CD8-positive, alpha-beta memory T cell (primary cell): ENCODE measurements at regions not wholly inside any gene's neighbourhood (a gene's known extent, or its start where the extent isn't known, plus 50 kb on each side); places are given as distances from the start of the nearest gene placed in this dataset.

Experiments
- CTCF ChIA-PET: fragments of 350-600 bp; sonication (Branson Sonifier 250); formaldehyde crosslinking; loops from one replicate; lab custom pipeline; 2021; ENCODE audit warnings: antibody characterized with exemption; lab: Charles Lee
- POLR2A ChIA-PET: fragments of 350-600 bp; sonication (Branson Sonifier 250); formaldehyde crosslinking; loops from one replicate; lab custom pipeline; 2021; ENCODE audit warnings: antibody characterized with exemption; lab: Charles Lee
- DNase-seq, 5 donors: peaks; one replicate each; pipeline versions ENCODE4 v3.0.0 to v3.0.0-alpha.2; 2020 to 2022; ENCODE audit warnings: mixed read lengths in 1 of 5
- H3K27ac ChIP-seq: one replicate; pipeline ENCODE4 v1.7.0; 2013; ENCODE audit warnings: low read depth, mild to moderate bottlenecking, low read length, moderate library complexity
- H3K27me3 ChIP-seq: 2 replicates; pipeline ENCODE4 v1.7.0; 2013; ENCODE audit warnings: low read length, mild to moderate bottlenecking; ENCODE audit not compliant: insufficient read depth, poor library complexity, severe bottlenecking
- H3K36me3 ChIP-seq: 2 replicates; pipeline ENCODE4 v1.7.0; 2013; ENCODE audit warnings: mild to moderate bottlenecking, low read length, moderate library complexity; ENCODE audit not compliant: insufficient read depth
- H3K4me1 ChIP-seq: 2 replicates; pipeline ENCODE4 v1.7.0; 2013; ENCODE audit warnings: mild to moderate bottlenecking, low read length, moderate library complexity; ENCODE audit not compliant: insufficient read depth
- H3K4me3 ChIP-seq: 2 replicates; pipeline ENCODE4 v1.7.0; 2013; ENCODE audit warnings: mild to moderate bottlenecking, low read length
- H3K9me3 ChIP-seq: 2 replicates; pipeline ENCODE4 v1.7.0; 2013; ENCODE audit warnings: mild to moderate bottlenecking, low read length
- H3K27ac Mint-ChIP-seq, 8 donors: one replicate each; pipeline ENCODE4 v1.8.0; 2020 to 2021; ENCODE audit warnings: mixed read lengths in 8 of 8, mild to moderate bottlenecking in 6 of 8, inconsistent platforms in 3 of 8, moderate library complexity in 3 of 8
- H3K27me3 Mint-ChIP-seq, 2 donors: one replicate each; pipeline ENCODE4 v1.8.0; 2020 to 2021; ENCODE audit warnings: mixed read lengths in 2 of 2, mild to moderate bottlenecking in 1 of 2, moderate library complexity in 1 of 2
- H3K36me3 Mint-ChIP-seq, 3 donors: one replicate each; pipeline ENCODE4 v1.8.0; 2020 to 2021; ENCODE audit warnings: mixed read lengths in 3 of 3, inconsistent platforms in 1 of 3, mild to moderate bottlenecking in 1 of 3
- H3K4me1 Mint-ChIP-seq, 3 donors: one replicate each; pipeline ENCODE4 v1.8.0; 2020 to 2021; ENCODE audit warnings: mixed read lengths in 3 of 3, inconsistent platforms in 1 of 3, mild to moderate bottlenecking in 1 of 3
- H3K4me3 Mint-ChIP-seq, 7 donors: one replicate each; pipeline ENCODE4 v1.8.0; 2020 to 2021; ENCODE audit warnings: mixed read lengths in 7 of 7, mild to moderate bottlenecking in 6 of 7, moderate library complexity in 4 of 7, inconsistent platforms in 2 of 7
- H3K9me3 Mint-ChIP-seq, 5 donors: one replicate each; pipeline ENCODE4 v1.8.0; 2020 to 2022; ENCODE audit warnings: mixed read lengths in 5 of 5, mild to moderate bottlenecking in 3 of 5, moderate library complexity in 2 of 5, inconsistent platforms in 1 of 5

GRCh38 chr18:45512363-45512953 is 102.8 kb upstream of the SLC14A2 start:
- CTCF ChIA-PET, result no interaction called here
- H3K4me1 Mint-ChIP-seq, result no peaks in the 10 kb centered on the region

GRCh38 chr18:45517181-45517741 is 98.0 kb upstream of the SLC14A2 start:
- Mint-ChIP-seq H3K27me3 (peaks cover 6 to 14% of the 10 kb centered on the region in 2 donors), H3K9me3 (no peaks in the 10 kb centered on the region), H3K4me1 (no peaks in the 10 kb centered on the region), H3K4me3 (no peak overlapping the region), H3K27ac (no peak overlapping the region), H3K36me3 (no peaks in the 10 kb centered on the region)
- Histone ChIP-seq H3K36me3 (no peaks in the 10 kb centered on the region), H3K9me3 (no peaks in the 10 kb centered on the region), H3K4me3 (no peak overlapping the region), H3K27ac (no peak overlapping the region), H3K4me1 (no peaks in the 10 kb centered on the region), H3K27me3 (no peaks in the 10 kb centered on the region)
- POLR2A ChIA-PET, result no interaction called here
- no peak for DNase-seq
- CTCF ChIA-PET, result interaction anchor here (1.2 kb wide), 1 partner anchor 10 kb away, joined by 3 read pairs; no protein-coding TSS in a partner anchor

More at GRCh38 chr18:45512363-45512953, 102.8 kb upstream of the SLC14A2 start:
- no peaks in the 10 kb centered on the region for H3K27me3 ChIP-seq
- H3K36me3 Mint-ChIP-seq, result no peaks in the 10 kb centered on the region
- H3K36me3 ChIP-seq, result no peaks in the 10 kb centered on the region
- no peak overlapping the region for H3K27ac Mint-ChIP-seq
- H3K4me3 Mint-ChIP-seq, result no peak overlapping the region
- H3K4me1 ChIP-seq, result no peaks in the 10 kb centered on the region
- H3K4me3 ChIP-seq, result no peak overlapping the region
- POLR2A ChIA-PET, result no interaction called here
- peaks cover 0 to 1% (median 0%) of the 10 kb centered on the region in 5 donors for H3K9me3 Mint-ChIP-seq
- H3K27ac ChIP-seq, result no peak overlapping the region
- H3K27me3 Mint-ChIP-seq, result peaks cover 7 to 13% of the 10 kb centered on the region in 2 donors
- no peak for DNase-seq
- no peaks in the 10 kb centered on the region for H3K9me3 ChIP-seq

DNA sequence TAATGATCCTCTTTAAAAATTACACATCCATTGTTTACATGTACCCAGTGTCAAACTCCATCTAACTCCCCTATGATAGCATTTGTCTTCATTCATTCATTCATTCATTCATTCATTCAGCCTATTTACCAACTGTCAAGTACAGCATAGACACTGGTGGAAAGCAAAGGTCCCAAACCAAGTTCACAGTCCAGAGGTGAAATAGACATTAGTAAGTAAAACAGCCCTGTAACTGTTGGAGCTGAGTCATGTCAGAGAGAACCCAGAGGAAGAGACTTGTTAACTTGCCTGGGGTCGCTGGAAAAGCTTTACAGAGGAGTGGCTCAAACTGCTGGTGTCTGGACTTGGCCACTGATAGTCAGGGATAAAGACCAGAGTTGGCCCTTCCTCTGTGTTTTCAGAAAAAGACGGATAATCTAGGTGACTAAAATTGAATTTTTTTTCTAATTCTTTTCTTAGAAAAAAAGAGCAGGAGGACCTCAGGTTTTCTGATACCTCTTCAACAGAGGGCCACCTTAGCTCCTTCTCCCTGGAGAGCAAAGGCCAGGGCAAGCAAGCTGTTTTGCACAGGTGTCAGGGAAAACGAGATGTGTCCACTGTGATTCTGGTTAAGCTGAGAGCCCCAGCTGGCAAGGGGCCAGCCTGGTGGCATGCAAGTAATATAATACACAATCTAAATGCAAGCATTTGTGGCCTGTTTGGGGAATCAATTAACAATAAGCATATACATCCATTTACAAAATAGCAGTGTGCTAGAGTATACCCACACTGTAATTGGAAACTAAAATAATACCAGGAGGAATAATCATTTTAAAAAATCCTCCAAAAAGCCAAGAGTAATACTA is 96.7 kb upstream of the SLC14A2 start:
- Mint-ChIP-seq H3K4me3 (no peak overlapping the region), H3K36me3 (no peaks in the 10 kb centered on the region), H3K4me1 (no peaks in the 10 kb centered on the region), H3K27ac (no peak overlapping the region), H3K27me3 (peaks cover 4 to 12% of the 10 kb centered on the region in 2 donors), H3K9me3 (no peaks in the 10 kb centered on the region)
- Histone ChIP-seq H3K4me1 (no peaks in the 10 kb centered on the region), H3K4me3 (no peak overlapping the region), H3K27ac (no peak overlapping the region), H3K27me3 (no peaks in the 10 kb centered on the region), H3K9me3 (no peaks in the 10 kb centered on the region), H3K36me3 (no peaks in the 10 kb centered on the region)
- no peak for DNase-seq
- CTCF ChIA-PET, result interaction anchor here (1.2 kb wide), 1 partner anchor 9 kb away, joined by 3 read pairs; no protein-coding TSS in a partner anchor
- POLR2A ChIA-PET, result no interaction called here

DNA sequence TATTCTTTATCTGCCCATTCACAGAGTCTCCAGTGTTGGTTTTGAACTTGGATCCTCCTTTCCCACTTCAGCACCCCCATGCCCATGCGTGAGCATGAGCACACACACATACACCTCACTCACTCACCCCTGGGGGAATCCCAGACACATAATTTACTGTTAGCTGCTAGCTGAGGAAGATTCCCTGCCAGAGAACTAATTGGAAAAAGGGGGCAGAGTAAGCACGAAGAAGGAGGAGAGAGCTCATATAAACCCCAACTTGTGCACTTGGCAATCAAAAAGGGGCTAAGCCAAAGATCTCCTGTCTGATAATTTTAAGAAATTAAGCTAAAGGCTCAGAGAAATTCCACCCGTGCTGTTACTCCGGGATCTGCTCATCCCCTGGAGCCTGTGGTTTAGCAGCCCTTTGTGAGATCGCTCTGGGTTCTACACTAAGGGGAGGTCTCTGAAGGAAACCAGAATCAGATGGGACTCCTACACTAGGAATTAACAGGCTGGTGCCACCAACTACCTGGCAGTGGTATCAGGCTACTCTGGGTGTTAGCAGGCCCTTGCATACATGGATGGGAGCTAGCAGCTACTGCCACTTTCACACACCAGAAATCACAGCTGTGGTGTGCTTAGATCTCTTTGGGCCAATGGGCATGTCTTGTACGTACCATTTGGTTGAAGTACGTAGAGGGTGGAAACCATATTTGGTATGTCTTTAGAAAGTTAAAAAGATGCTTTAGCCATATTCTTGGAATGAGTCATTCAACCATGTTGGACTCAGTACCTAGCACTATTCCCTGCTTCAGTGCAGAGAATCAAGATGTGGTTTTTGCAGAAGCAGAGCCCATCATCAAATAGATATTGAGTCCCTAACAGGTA is 95.6 kb upstream of the SLC14A2 start:
- no peaks in the 10 kb centered on the region for H3K36me3 ChIP-seq
- H3K27me3 Mint-ChIP-seq, result peaks cover 6 to 20% of the 10 kb centered on the region in 2 donors
- no peak for DNase-seq
- no peaks in the 10 kb centered on the region for H3K9me3 Mint-ChIP-seq
- H3K4me1 Mint-ChIP-seq, result no peaks in the 10 kb centered on the region
- no peak overlapping the region for H3K4me3 Mint-ChIP-seq
- no peak overlapping the region for H3K27ac Mint-ChIP-seq
- no peaks in the 10 kb centered on the region for H3K36me3 Mint-ChIP-seq
- ChIA-PET CTCF (no interaction called here), POLR2A (no interaction called here)
- H3K4me1 ChIP-seq, result no peaks in the 10 kb centered on the region
- H3K27me3 ChIP-seq, result no peaks in the 10 kb centered on the region
- H3K4me3 ChIP-seq, result no peak overlapping the region
- H3K9me3 ChIP-seq, result no peaks in the 10 kb centered on the region
- H3K27ac ChIP-seq, result no peak overlapping the region

DNA sequence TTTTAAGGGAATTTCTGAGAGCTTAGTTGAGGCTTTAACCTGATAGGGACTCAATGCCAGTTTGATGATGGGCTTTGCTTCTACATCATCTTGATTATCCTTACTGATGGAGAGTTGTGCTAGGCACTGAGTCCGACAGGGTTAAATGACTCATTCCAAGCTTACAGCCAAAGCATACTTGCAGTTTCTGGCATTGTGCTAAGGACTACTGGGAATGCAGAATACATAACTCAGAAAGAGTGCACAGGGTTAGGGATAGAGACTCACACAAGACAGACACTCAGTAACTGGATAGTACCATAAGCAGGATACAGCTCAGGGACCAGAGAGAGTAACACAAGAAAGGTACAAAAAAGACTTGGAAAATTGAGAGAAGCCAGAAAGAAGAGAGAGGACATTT is 94.1 kb upstream of the SLC14A2 start:
- H3K27ac Mint-ChIP-seq, result no peak overlapping the region

GRCh38 chr18:45521777-45522176 is 93.5 kb upstream of the SLC14A2 start:
- no peaks in the 10 kb centered on the region for H3K27me3 ChIP-seq
- ChIA-PET CTCF (no interaction called here), POLR2A (no interaction called here)
- Mint-ChIP-seq H3K27me3 (peaks cover 9 to 27% of the 10 kb centered on the region in 2 donors), H3K27ac (peak overlapping the region in 1 of 8 donors; percentile 24), H3K9me3 (no peaks in the 10 kb centered on the region), H3K36me3 (no peaks in the 10 kb centered on the region), H3K4me3 (no peak overlapping the region), H3K4me1 (no peaks in the 10 kb centered on the region)
- H3K4me1 ChIP-seq, result no peaks in the 10 kb centered on the region
- DNase-seq, result no peak
- no peaks in the 10 kb centered on the region for H3K36me3 ChIP-seq
- H3K4me3 ChIP-seq, result no peak overlapping the region
- H3K9me3 ChIP-seq, result no peaks in the 10 kb centered on the region
- no peak overlapping the region for H3K27ac ChIP-seq

More for the DNA sequence above, 94.1 kb upstream of the SLC14A2 start:
- ChIA-PET POLR2A (no interaction called here), CTCF (no interaction called here)
- Mint-ChIP-seq H3K36me3 (no peaks in the 10 kb centered on the region), H3K27me3 (peaks cover 5 to 26% of the 10 kb centered on the region in 2 donors), H3K9me3 (no peaks in the 10 kb centered on the region), H3K4me1 (no peaks in the 10 kb centered on the region), H3K4me3 (no peak overlapping the region)
- Histone ChIP-seq H3K36me3 (no peaks in the 10 kb centered on the region), H3K9me3 (no peaks in the 10 kb centered on the region), H3K4me1 (no peaks in the 10 kb centered on the region), H3K4me3 (no peak overlapping the region), H3K27ac (no peak overlapping the region), H3K27me3 (no peaks in the 10 kb centered on the region)
- no peak for DNase-seq

DNA sequence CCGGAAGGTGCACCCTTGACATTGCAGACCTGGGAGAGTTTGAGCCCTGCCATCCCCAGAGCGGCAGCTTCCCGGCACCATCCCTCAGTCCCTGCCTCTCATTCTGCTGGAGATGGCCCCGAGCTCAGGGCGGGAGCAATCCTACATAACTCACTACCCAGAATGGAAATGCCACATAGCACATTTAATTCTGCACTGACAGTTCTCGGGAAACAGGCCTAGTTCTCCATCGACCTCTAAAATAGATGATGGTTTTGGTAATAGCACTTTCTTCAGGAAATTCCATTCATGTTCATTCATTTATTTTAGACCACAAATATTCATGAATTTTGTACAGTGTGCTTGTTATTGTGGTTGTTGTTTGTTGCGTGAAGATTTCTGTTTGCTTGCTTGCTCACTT is 92.9 kb upstream of the SLC14A2 start:
- POLR2A ChIA-PET, result no interaction called here
- no peak overlapping the region for H3K27ac ChIP-seq
- Mint-ChIP-seq H3K27me3 (peaks cover 9 to 27% of the 10 kb centered on the region in 2 donors), H3K9me3 (no peaks in the 10 kb centered on the region), H3K4me3 (no peak overlapping the region), H3K27ac (no peak overlapping the region), H3K4me1 (no peaks in the 10 kb centered on the region), H3K36me3 (no peaks in the 10 kb centered on the region)
- no peak for DNase-seq
- no peaks in the 10 kb centered on the region for H3K4me1 ChIP-seq
- CTCF ChIA-PET, result no interaction called here
- H3K9me3 ChIP-seq, result no peaks in the 10 kb centered on the region
- no peaks in the 10 kb centered on the region for H3K36me3 ChIP-seq
- no peaks in the 10 kb centered on the region for H3K27me3 ChIP-seq
- H3K4me3 ChIP-seq, result no peak overlapping the region
